Hematopoietic multipotent progenitor cell treated with erythropoietin and hydrocortisone succinate and interleukin-3 and kit ligand, for 17 days (in vitro differentiated cells): ENCODE measurements at regions not wholly inside any gene's neighbourhood (a gene's known extent, or its start where the extent isn't known, plus 50 kb on each side); places are given as distances from the start of the nearest gene placed in this dataset.
"Not testable (repeated sequence)": the region's sequence is repeated elsewhere in the genome, so short reads cannot be mapped to it uniquely, and the experiment has no call there.

Experiments
- DNase-seq: peaks from one replicate; pipeline ENCODE4 v3.0.0-alpha.2; 2015; ENCODE audit warnings: low spot score

GRCh38 chr3:35849496-35849895 is 210.2 kb downstream of the ARPP21 start:
- no peak for DNase-seq

GRCh38 chr3:35849963-35850362 is 210.6 kb downstream of the ARPP21 start:
- DNase-seq = no peak

GRCh38 chr3:35857004-35857403 is 217.7 kb downstream of the ARPP21 start:
- no peak for DNase-seq

- DNase-seq = no peak
Measured at GRCh38 chr3:35862057-35862456, 222.7 kb downstream of the ARPP21 start.

- DNase-seq = no peak
Measured at GRCh38 chr3:35864871-35865270, 225.5 kb downstream of the ARPP21 start.

GRCh38 chr3:35867791-35868190 is 228.5 kb downstream of the ARPP21 start:
- DNase-seq = no peak

- no peak for DNase-seq
Measured at GRCh38 chr3:35871009-35871408, 231.7 kb downstream of the ARPP21 start.

GRCh38 chr3:35883929-35884328 is 244.6 kb downstream of the ARPP21 start:
- DNase-seq = no peak

GRCh38 chr3:35894735-35895134 is 255.4 kb downstream of the ARPP21 start:
- DNase-seq = no peak

GRCh38 chr3:35899245-35899644 is 259.9 kb downstream of the ARPP21 start:
- no peak for DNase-seq

GRCh38 chr3:35900079-35900478 is 260.8 kb downstream of the ARPP21 start:
- DNase-seq = no peak

GRCh38 chr3:35908366-35909232 is 269.3 kb downstream of the ARPP21 start:
- peak; percentile 14 for DNase-seq

- no peak for DNase-seq
Measured at GRCh38 chr3:35919160-35919559, 279.8 kb downstream of the ARPP21 start.

- DNase-seq = no peak
Measured at GRCh38 chr3:35921718-35922117, 282.4 kb downstream of the ARPP21 start.

- DNase-seq = not testable (repeated sequence)
Measured at GRCh38 chr3:35924070-35924469, 284.7 kb downstream of the ARPP21 start.

- DNase-seq = no peak
Measured at GRCh38 chr3:35927441-35927840, 288.1 kb downstream of the ARPP21 start.

GRCh38 chr3:35929158-35929557 is 289.8 kb downstream of the ARPP21 start:
- no peak for DNase-seq

GRCh38 chr3:35931867-35932266 is 292.5 kb downstream of the ARPP21 start:
- DNase-seq = no peak

GRCh38 chr3:35932995-35933394 is 293.7 kb downstream of the ARPP21 start:
- DNase-seq = no peak

- DNase-seq = no peak
Measured at GRCh38 chr3:35936571-35936970, 297.2 kb downstream of the ARPP21 start.

GRCh38 chr3:35944926-35945710 is 305.8 kb downstream of the ARPP21 start:
- DNase-seq = no peak

- no peak for DNase-seq
Measured at GRCh38 chr3:35946121-35946853, 307.0 kb downstream of the ARPP21 start.
